ENCODE measurements at regions not wholly inside any gene's neighbourhood (a gene's known extent, or its start where the extent isn't known, plus 50 kb on each side); places are given as distances from the start of the nearest gene placed in this dataset.

- Mint-ChIP-seq H3K4me3 (no peak overlapping the region), H3K27me3 (ENCODE audit: low read depth) (peaks cover 34% of the 10 kb centered on the region), H3K36me3 (ENCODE audit: low read depth) (no peaks in the 10 kb centered on the region), H3K4me1 (ENCODE audit: low read depth) (no peaks in the 10 kb centered on the region), H3K9me3 (no peaks in the 10 kb centered on the region), H3K27ac (no peak overlapping the region)
Measured at GRCh38 chr12:98446060-98446459, 69.3 kb upstream of the TMPO start.

DNA sequence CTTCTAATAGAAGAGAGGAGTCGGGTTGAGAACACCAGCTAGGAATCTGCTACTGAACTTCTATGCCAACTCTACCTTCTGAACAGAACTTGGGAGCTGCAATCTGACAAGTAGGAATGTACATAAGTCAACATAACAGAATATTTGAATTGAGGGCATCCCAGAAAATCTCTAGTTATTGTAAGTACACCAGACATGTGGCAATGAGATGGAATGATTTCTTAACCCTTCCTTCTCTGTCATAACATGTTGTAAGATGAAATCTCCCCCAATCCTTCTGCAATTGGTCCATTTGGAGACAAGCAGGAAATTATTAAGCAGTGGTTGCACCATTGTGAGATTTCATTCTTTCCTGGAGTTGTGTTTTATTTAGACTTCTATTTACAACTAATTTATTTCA is 68.7 kb upstream of the TMPO start:
- H3K36me3 Mint-ChIP-seq (ENCODE audit: low read depth), result no peaks in the 10 kb centered on the region

GRCh38 chr12:98449584-98449983 is 65.8 kb upstream of the TMPO start:
- Mint-ChIP-seq H3K4me1 (ENCODE audit: low read depth) (no peaks in the 10 kb centered on the region), H3K9me3 (no peaks in the 10 kb centered on the region), H3K4me3 (no peak overlapping the region), H3K27me3 (ENCODE audit: low read depth) (peaks cover 22% of the 10 kb centered on the region), H3K36me3 (ENCODE audit: low read depth) (no peaks in the 10 kb centered on the region), H3K27ac (no peak overlapping the region)

More for the DNA sequence above, 68.7 kb upstream of the TMPO start:
- Mint-ChIP-seq H3K4me3 (no peak overlapping the region), H3K9me3 (no peaks in the 10 kb centered on the region), H3K27me3 (ENCODE audit: low read depth) (peaks cover 34% of the 10 kb centered on the region), H3K27ac (no peak overlapping the region), H3K4me1 (ENCODE audit: low read depth) (no peaks in the 10 kb centered on the region)

DNA sequence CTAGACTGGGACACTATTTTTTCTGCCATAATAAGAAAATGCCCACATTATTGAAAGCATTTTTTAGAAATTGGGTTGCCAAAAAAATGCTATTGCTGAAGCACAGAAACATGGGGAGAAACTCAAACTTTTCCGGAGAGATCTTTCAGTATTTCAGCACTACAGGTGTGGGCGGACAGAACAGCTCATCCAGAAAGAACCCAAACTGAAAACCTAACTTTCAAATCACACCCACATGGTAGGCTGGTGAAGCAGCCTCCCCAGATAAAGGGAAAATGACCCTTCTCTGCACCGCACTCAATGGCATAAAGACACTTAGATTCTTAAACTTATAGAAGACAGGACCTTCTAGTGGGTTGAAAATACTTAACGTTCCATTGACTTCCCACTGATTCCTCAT is 62.3 kb upstream of the TMPO start:
- H3K27ac Mint-ChIP-seq, result no peak overlapping the region
- peaks cover 29% of the 10 kb centered on the region for H3K27me3 Mint-ChIP-seq (ENCODE audit: low read depth)
- H3K4me1 Mint-ChIP-seq (ENCODE audit: low read depth), result peaks cover 3% of the 10 kb centered on the region
- H3K36me3 Mint-ChIP-seq (ENCODE audit: low read depth), result no peaks in the 10 kb centered on the region
- H3K9me3 Mint-ChIP-seq, result no peaks in the 10 kb centered on the region
- H3K4me3 Mint-ChIP-seq, result no peak overlapping the region

DNA sequence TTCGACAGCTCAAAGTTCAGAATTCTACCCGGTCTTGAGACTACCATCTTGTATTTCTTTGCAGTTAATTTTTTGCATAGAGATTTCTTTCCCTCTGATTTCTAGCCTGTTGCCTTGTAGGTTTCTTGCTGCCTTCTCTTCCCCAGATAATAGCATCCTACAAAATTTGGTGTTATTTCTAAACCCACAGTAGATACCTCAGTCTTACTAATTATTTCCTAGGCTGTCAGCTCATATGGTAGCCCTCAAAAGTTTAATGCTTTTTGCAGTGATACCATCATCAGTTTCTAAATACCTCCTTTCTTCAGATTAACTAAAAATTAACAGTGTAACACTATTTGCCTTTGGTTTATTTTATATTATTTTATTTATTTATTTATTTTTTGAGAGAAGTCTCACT is 61.9 kb upstream of the TMPO start:
- no peaks in the 10 kb centered on the region for H3K9me3 Mint-ChIP-seq
- no peaks in the 10 kb centered on the region for H3K36me3 Mint-ChIP-seq (ENCODE audit: low read depth)
- peaks cover 3% of the 10 kb centered on the region for H3K4me1 Mint-ChIP-seq (ENCODE audit: low read depth)
- H3K27me3 Mint-ChIP-seq (ENCODE audit: low read depth), result peaks cover 25% of the 10 kb centered on the region
- H3K27ac Mint-ChIP-seq, result no peak overlapping the region
- no peak overlapping the region for H3K4me3 Mint-ChIP-seq

- Mint-ChIP-seq H3K4me1 (ENCODE audit: low read depth) (peaks cover 3% of the 10 kb centered on the region), H3K4me3 (no peak overlapping the region), H3K27me3 (ENCODE audit: low read depth) (peaks cover 24% of the 10 kb centered on the region), H3K9me3 (no peaks in the 10 kb centered on the region), H3K36me3 (ENCODE audit: low read depth) (no peaks in the 10 kb centered on the region), H3K27ac (no peak overlapping the region)
Measured at GRCh38 chr12:98456041-98456440, 59.3 kb upstream of the TMPO start.

DNA sequence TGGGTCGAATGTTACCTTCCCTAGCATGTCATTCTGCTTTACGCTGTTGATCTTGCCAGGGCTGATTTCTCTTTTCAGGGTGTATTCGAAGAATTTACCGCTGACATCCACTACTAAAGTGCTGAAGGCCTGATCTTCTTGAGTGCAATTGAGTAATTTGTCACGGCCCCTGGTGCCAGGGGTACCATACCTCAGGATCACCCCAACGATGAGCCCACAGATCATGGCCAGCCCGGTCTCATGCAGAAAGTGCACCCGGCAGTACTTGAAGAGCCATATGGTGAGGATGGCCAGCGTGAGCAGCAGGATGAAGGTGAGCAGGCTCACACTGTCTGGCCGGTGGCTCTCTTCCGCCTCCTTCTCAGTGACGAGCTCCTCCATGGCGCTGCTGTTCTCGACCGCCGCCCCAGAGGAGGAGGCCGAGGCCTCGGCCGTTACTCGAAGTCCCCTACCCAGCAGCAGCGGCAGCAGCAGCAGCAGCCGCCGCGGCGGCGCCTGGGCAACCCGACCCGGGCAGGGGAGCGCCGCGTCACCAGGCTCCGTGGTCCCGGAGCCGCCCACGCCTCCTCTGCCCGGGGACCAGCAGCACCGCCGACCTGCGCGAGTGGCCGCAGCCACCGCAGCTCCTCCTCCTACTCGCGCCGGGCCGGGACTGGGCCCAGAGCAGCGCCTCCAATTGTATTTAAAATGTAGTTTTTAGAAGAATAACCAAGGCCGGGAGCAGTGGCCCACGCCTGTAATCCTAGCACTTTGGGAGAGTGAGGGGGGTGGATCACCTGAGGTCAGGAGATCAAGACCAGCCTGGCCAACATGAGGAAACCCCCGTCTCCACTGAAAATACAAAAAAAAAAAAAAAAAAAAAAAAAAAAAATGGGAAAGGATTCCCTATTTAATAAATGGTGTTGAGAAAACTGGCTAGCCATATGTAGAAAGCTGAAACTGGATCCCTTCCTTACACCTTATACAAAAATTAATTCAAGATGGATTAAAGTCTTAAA is 58.5 kb upstream of the TMPO start:
- H3K4me3 Mint-ChIP-seq, result peak overlapping the region; percentile 48
- H3K27ac Mint-ChIP-seq, result no peak overlapping the region
- no peaks in the 10 kb centered on the region for H3K36me3 Mint-ChIP-seq (ENCODE audit: low read depth)

DNA sequence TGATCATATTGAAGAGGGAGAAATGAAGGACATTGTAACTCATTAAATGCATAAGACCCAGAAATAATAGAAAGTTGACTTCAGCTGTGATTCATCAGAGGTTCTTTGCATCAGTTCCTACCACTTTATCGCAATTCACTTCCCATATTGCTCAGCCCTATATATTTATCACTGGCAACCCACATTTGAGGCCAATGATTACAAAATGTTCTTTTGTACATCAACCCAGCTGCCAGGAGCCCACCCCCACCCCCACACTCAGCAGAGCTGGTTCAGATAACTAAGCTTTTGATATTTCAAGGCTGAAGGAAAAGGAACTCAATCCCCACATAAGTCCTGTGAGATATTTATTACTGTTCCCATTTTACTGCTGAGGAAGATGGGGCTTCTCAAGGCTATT is 51.2 kb upstream of the TMPO start:
- H3K27me3 Mint-ChIP-seq (ENCODE audit: low read depth), result peaks cover 14% of the 10 kb centered on the region
- peaks cover 2% of the 10 kb centered on the region for H3K4me1 Mint-ChIP-seq (ENCODE audit: low read depth)
- H3K36me3 Mint-ChIP-seq (ENCODE audit: low read depth), result no peaks in the 10 kb centered on the region
- no peaks in the 10 kb centered on the region for H3K9me3 Mint-ChIP-seq
- H3K27ac Mint-ChIP-seq, result no peak overlapping the region
- no peak overlapping the region for H3K4me3 Mint-ChIP-seq

More for the DNA sequence above, 58.5 kb upstream of the TMPO start:
- no peaks in the 10 kb centered on the region for H3K9me3 Mint-ChIP-seq
- H3K4me1 Mint-ChIP-seq (ENCODE audit: low read depth), result peaks cover 3% of the 10 kb centered on the region
- peaks cover 24% of the 10 kb centered on the region for H3K27me3 Mint-ChIP-seq (ENCODE audit: low read depth)

DNA sequence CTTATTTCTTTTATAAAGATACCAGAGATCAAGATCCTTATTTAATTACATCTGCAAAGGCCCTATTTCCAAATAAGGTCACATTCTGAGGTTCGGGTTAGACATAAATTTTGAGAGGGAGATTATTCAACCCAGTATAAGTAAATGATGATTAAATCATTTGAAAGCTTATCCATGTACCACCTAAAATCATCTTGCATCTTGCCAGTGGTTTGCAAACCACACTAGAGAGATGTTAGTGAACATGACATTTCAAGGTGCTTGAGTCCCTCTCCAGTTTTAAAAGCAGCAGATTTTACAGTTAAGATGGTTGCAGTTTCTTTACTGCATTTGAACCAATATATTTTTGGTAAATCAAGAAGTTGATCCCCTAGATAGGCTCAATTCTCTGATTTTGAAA is 49.9 kb upstream of the TMPO start:
- Mint-ChIP-seq H3K27me3 (ENCODE audit: low read depth) (peaks cover 14% of the 10 kb centered on the region), H3K4me1 (ENCODE audit: low read depth) (peaks cover 2% of the 10 kb centered on the region), H3K27ac (no peak overlapping the region), H3K36me3 (ENCODE audit: low read depth) (no peaks in the 10 kb centered on the region), H3K9me3 (no peaks in the 10 kb centered on the region), H3K4me3 (no peak overlapping the region)
